BJ (cell line): ENCODE measurements at regions not wholly inside any gene's neighbourhood (a gene's known extent, or its start where the extent isn't known, plus 50 kb on each side); places are given as distances from the start of the nearest gene placed in this dataset.

ENCODE experiments used
- CTCF ChIA-PET: fragments of 350-600 bp; formaldehyde crosslinking; extraction: SDS; loops from one replicate; lab custom pipeline; 2021; ENCODE audit warnings: antibody characterized with exemption, inconsistent platforms; lab: Yijun Ruan, JAX
- POLR2A ChIA-PET: fragments of 300-600 bp; sonication (Branson Sonifier 250); formaldehyde crosslinking; extraction: SDS; loops from one replicate; lab custom pipeline; 2021; ENCODE audit warnings: antibody characterized with exemption; lab: Charles Lee
- DNase-seq: peaks from one replicate; pipeline ENCODE4 v3.0.0-alpha.2; 2011; ENCODE audit warnings: low read depth
- H3K27me3 ChIP-seq: 2 replicates; pipeline ENCODE4 v1.6.0; 2011; ENCODE audit warnings: low read length; ENCODE audit not compliant: control insufficient read depth, insufficient read depth
- H3K36me3 ChIP-seq: 2 replicates; pipeline ENCODE4 v1.5.1; 2011; ENCODE audit warnings: low read length; ENCODE audit not compliant: control insufficient read depth, insufficient read depth
- H3K4me3 ChIP-seq: 2 replicates; pipeline ENCODE4 v1.5.1; 2011; ENCODE audit warnings: low read depth, mild to moderate bottlenecking, control low read depth, low read length
- TF ChIP-seq, protein P1 (sequence below): IDR thresholded peaks from 2 replicates; pipeline ENCODE4 v1.5.1; 2011; ENCODE audit warnings: low read depth, mild to moderate bottlenecking, control low read depth, inconsistent platforms, low read length, moderate library complexity; ENCODE audit not compliant: insufficient read depth

DNA sequence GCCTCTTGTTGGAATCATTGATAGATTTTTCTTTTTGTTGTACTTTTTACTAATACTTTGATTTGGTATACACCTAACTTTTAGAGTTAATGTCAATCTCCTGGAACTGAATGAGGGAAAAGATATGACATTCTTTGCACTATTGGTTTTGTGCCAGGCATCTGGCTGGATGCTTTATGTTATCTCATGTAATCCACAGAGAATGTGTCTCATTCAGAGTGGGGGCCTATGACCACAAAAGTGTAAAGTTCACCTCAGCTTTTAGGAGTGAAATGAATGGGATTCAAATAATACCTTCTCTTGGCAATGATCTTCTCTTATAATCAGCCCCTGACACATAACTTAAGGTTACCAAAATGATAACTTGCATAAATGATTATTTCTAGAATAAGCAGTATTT lies 329.1 kb upstream of the ROPN1 start:
- DNase-seq = no peak

DNA sequence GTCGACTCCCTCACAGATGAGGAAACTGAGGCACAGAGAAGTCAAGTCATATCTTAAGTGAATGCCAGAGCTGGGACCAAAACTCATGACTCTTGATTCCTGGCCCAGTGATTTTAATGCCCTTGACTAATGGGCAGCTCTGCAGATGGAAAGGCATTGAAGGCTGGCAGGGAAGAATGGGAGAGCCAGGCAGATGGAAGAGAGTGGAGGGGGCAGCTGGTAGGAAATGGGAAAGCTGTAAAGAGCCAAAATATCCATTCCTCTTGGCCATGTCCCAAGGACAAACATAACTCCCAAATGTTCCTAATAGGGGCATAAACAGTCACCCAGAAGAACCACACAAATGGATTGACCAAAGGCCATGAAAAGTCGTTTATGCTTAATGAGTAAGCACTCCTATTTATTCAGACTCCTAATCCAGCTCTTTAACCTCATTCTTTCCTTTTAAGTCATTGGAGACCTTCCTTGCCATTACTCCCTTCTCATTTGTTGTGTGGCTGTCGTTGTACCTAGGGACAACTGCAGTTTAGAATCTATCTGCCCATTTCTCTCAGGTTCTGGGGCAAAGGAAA lies 330.5 kb upstream of the ROPN1 start:
- CTCF ChIA-PET = interaction anchor here (1.3 to 3.0 kb wide), 2 partner anchors 8 to 29 kb away, joined by 3 to 10 read pairs; no protein-coding TSS in a partner anchor
- H3K36me3 ChIP-seq = no peaks in the 10 kb centered on the region
- DNase-seq = no peak
- no peak overlapping the region for H3K4me3 ChIP-seq
- peaks cover 2% of the 10 kb centered on the region; the same call in 1 of the 2 replicates for H3K27me3 ChIP-seq
- POLR2A ChIA-PET = no interaction called here
- TF ChIP-seq, protein P1, sequence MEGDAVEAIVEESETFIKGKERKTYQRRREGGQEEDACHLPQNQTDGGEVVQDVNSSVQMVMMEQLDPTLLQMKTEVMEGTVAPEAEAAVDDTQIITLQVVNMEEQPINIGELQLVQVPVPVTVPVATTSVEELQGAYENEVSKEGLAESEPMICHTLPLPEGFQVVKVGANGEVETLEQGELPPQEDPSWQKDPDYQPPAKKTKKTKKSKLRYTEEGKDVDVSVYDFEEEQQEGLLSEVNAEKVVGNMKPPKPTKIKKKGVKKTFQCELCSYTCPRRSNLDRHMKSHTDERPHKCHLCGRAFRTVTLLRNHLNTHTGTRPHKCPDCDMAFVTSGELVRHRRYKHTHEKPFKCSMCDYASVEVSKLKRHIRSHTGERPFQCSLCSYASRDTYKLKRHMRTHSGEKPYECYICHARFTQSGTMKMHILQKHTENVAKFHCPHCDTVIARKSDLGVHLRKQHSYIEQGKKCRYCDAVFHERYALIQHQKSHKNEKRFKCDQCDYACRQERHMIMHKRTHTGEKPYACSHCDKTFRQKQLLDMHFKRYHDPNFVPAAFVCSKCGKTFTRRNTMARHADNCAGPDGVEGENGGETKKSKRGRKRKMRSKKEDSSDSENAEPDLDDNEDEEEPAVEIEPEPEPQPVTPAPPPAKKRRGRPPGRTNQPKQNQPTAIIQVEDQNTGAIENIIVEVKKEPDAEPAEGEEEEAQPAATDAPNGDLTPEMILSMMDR = no peak

More for the DNA sequence above, 329.1 kb upstream of the ROPN1 start:
- ChIA-PET POLR2A (no interaction called here), CTCF (interaction anchor here (1.1 to 3.0 kb wide), 3 partner anchors 10 to 30 kb away, joined by 3 to 10 read pairs (median 3); no protein-coding TSS in a partner anchor)
- no peaks in the 10 kb centered on the region for H3K36me3 ChIP-seq
- H3K27me3 ChIP-seq = peaks cover 2% of the 10 kb centered on the region; the same call in 1 of the 2 replicates
- TF ChIP-seq, protein P1 = no peak
- H3K4me3 ChIP-seq = no peak overlapping the region

DNA sequence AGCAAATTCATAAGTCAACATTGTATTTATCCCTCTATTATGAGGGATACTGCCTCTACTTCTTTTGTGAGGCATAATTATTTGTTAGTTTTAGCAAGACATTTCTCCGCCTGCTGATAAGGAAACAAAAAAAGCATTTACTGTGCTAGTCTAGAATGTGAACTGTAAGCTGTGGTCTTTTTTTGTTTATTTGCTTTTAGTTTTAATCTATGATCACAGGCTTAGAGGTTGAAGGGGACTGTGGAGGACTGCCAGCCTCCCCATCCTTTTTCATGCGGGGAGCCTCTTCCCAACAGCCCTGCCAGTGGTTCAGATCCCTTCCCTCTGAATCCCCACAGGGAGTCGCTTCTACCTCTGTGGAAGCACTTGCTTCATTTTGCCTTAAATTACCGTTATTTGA lies 331.0 kb upstream of the ROPN1 start:
- DNase-seq = no peak
- H3K4me3 ChIP-seq = no peak overlapping the region
- ChIA-PET POLR2A (no interaction called here), CTCF (no interaction called here)
- peaks cover 2% of the 10 kb centered on the region; the same call in 1 of the 2 replicates for H3K27me3 ChIP-seq
- TF ChIP-seq, protein P1 = no peak
- no peaks in the 10 kb centered on the region for H3K36me3 ChIP-seq

DNA sequence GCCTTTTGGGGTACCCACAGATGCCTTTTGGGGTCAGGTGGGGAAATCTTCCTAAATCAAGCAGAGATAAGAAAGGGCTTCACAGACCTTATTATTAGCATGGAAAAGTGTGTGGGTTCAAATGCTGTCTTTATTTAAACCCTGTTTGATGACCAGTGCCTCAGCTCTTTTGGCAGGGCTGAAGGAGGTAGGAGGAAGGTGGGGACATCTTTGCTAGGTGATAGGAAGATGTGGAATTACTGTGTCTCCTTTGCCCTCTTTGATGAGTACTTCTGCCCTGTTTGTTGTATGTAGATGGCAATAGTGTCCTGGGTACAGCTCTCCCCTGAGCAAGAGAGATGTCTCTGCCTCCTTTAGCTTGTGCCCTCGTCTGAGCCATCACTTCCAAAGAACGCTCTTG lies 333.3 kb upstream of the ROPN1 start:
- Histone ChIP-seq H3K36me3 (no peaks in the 10 kb centered on the region), H3K4me3 (no peak overlapping the region), H3K27me3 (peaks cover 2% of the 10 kb centered on the region; the same call in 1 of the 2 replicates)
- ChIA-PET CTCF (interaction anchor here (0.8 to 1.4 kb wide), 2 partner anchors 17 to 26 kb away, joined by 3 to 5 read pairs; no protein-coding TSS in a partner anchor), POLR2A (no interaction called here)
- TF ChIP-seq, protein P1 = no peak
- DNase-seq = no peak

DNA sequence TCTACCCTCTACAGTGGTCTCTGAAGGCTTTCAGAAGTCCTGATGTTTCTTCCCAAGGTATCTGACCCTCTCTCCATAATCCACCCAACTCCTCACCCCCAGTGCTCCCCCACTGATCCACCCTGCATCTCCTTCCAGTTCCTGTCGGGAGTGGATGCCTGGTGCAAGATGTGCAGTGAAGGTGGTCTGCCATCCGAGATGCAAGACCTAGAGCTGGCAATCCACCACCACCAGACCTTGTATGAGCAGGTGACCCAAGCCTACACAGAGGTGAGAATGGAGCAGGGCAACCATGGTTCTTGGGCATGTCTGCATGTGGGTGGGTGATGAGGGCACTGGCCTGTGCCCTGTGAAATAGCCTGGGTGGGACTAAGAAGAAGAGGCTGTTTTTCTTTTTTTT lies 337.8 kb upstream of the ROPN1 start:
- ChIA-PET POLR2A (no interaction called here), CTCF (interaction anchor here (1.4 to 2.3 kb wide), 2 partner anchors 9 to 11 kb away, joined by 3 to 10 read pairs; no protein-coding TSS in a partner anchor)
- Histone ChIP-seq H3K27me3 (0 out of 2 replicates have a peak, but pooled peaks cover 2% of the 10 kb centered on the region), H3K36me3 (no peaks in the 10 kb centered on the region), H3K4me3 (no peak overlapping the region)
- TF ChIP-seq, protein P1 = no peak
- no peak for DNase-seq
